ENCODE measurements at regions not wholly inside any gene's neighbourhood (a gene's known extent, or its start where the extent isn't known, plus 50 kb on each side); places are given as distances from the start of the nearest gene placed in this dataset.

DNA sequence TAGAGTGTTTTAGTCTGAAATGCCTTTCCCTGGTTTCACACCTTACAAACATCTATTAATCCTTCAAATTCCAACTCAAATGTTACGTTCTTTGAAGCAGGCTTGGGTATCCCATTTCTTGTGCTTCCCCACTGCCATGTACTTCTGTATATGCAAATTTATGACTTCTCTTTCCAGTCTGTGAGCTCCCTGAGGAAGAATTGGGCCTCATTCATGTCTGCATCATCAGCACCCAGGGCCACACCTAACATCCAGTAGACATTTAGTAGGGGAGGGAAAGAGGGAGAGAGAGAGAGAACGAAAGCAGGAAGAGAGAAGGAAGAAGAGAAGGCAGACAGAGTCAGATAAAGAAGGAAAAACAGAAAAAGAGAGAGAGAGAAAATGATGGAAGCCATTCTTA is 53.3 kb upstream of the KY start:
- Histone ChIP-seq H3K4ac (ENCODE audit: low read depth, low read length) (no peak overlapping the region), H3K56ac (ENCODE audit: low read length) (no peak overlapping the region), H3K4me2 (ENCODE audit: low read length) (no peak overlapping the region), H2BK15ac (replicated peaks; ENCODE audit: low read depth) (no peak overlapping the region), H3K18ac (ENCODE audit: low read length) (no peak overlapping the region), H3K9ac (ENCODE audit: low read length) (no peak overlapping the region), H2BK120ac (ENCODE audit: low read depth, low read length) (no peak overlapping the region), H3K4me1 (ENCODE audit: control insufficient read depth, low read depth, low read length) (no peaks in the 10 kb centered on the region), H3K4me3 (ENCODE audit: low read length) (no peak overlapping the region), H4K5ac (ENCODE audit: low read length) (no peak overlapping the region), H3K27ac (ENCODE audit: low read depth, low read length) (no peak overlapping the region), H3K23ac (ENCODE audit: low read length) (no peak overlapping the region), H4K8ac (ENCODE audit: low read depth, low read length) (no peak overlapping the region), H2AK5ac (ENCODE audit: low read length) (no peak overlapping the region), H2BK5ac (ENCODE audit: low read length) (no peak overlapping the region), H3K79me2 (ENCODE audit: control insufficient read depth, insufficient read depth, low read length) (no peaks in the 10 kb centered on the region), H3K79me1 (ENCODE audit: low read length) (no peaks in the 10 kb centered on the region), H3K36me3 (ENCODE audit: control insufficient read depth, insufficient read depth, low read length) (no peaks in the 10 kb centered on the region), H3K27me3 (ENCODE audit: insufficient read depth, low read length, poor library complexity) (no peaks in the 10 kb centered on the region)
- no CpG with 5 or more reads among the region's 2 CpGs for WGBS (ENCODE audit: extremely low coverage, insufficient coverage, low lambda C conversion rate)
- DNase-seq: no peak

- no peak overlapping the region for H3K56ac ChIP-seq (ENCODE audit: low read length)
- H3K27me3 ChIP-seq (ENCODE audit: insufficient read depth, low read length, poor library complexity): no peaks in the 10 kb centered on the region
- H3K9ac ChIP-seq (ENCODE audit: low read length): no peak overlapping the region
- H3K18ac ChIP-seq (ENCODE audit: low read length): no peak overlapping the region
- no peak overlapping the region for H3K4me2 ChIP-seq (ENCODE audit: low read length)
- no peaks in the 10 kb centered on the region for H3K4me1 ChIP-seq (ENCODE audit: control insufficient read depth, low read depth, low read length)
- no peak overlapping the region for H4K8ac ChIP-seq (ENCODE audit: low read depth, low read length)
- no peak overlapping the region for H2BK5ac ChIP-seq (ENCODE audit: low read length)
- WGBS (ENCODE audit: extremely low coverage, insufficient coverage, low lambda C conversion rate): no CpG with 5 or more reads among the region's 1 CpG
- no peak overlapping the region for H3K4me3 ChIP-seq (ENCODE audit: low read length)
- H2BK120ac ChIP-seq (ENCODE audit: low read depth, low read length): no peak overlapping the region
- no peaks in the 10 kb centered on the region for H3K79me1 ChIP-seq (ENCODE audit: low read length)
- H2BK15ac ChIP-seq (replicated peaks; ENCODE audit: low read depth): no peak overlapping the region
- no peak overlapping the region for H3K27ac ChIP-seq (ENCODE audit: low read depth, low read length)
- no peak overlapping the region for H3K4ac ChIP-seq (ENCODE audit: low read depth, low read length)
- no peak for DNase-seq
- H3K23ac ChIP-seq (ENCODE audit: low read length): no peak overlapping the region
- H3K36me3 ChIP-seq (ENCODE audit: control insufficient read depth, insufficient read depth, low read length): no peaks in the 10 kb centered on the region
- no peak overlapping the region for H2AK5ac ChIP-seq (ENCODE audit: low read length)
- H3K79me2 ChIP-seq (ENCODE audit: control insufficient read depth, insufficient read depth, low read length): no peaks in the 10 kb centered on the region
- H4K5ac ChIP-seq (ENCODE audit: low read length): no peak overlapping the region
Measured at GRCh38 chr3:134704556-134704955, 53.7 kb upstream of the KY start.

GRCh38 chr3:134707908-134708597 is 57.2 kb upstream of the KY start:
- DNase-seq: no peak
- Histone ChIP-seq H2AK5ac (ENCODE audit: low read length) (no peak overlapping the region), H4K8ac (ENCODE audit: low read depth, low read length) (no peak overlapping the region), H3K4me1 (ENCODE audit: control insufficient read depth, low read depth, low read length) (no peaks in the 10 kb centered on the region), H3K23ac (ENCODE audit: low read length) (no peak overlapping the region), H3K56ac (ENCODE audit: low read length) (no peak overlapping the region), H3K27ac (ENCODE audit: low read depth, low read length) (no peak overlapping the region), H2BK5ac (ENCODE audit: low read length) (no peak overlapping the region), H3K4me2 (ENCODE audit: low read length) (no peak overlapping the region), H2BK15ac (replicated peaks; ENCODE audit: low read depth) (no peak overlapping the region), H3K79me1 (ENCODE audit: low read length) (no peaks in the 10 kb centered on the region), H3K4me3 (ENCODE audit: low read length) (no peak overlapping the region), H3K27me3 (ENCODE audit: insufficient read depth, low read length, poor library complexity) (no peaks in the 10 kb centered on the region), H2BK120ac (ENCODE audit: low read depth, low read length) (no peak overlapping the region), H4K5ac (ENCODE audit: low read length) (no peak overlapping the region), H3K4ac (ENCODE audit: low read depth, low read length) (no peak overlapping the region), H3K9ac (ENCODE audit: low read length) (no peak overlapping the region), H3K79me2 (ENCODE audit: control insufficient read depth, insufficient read depth, low read length) (no peaks in the 10 kb centered on the region), H3K18ac (ENCODE audit: low read length) (no peak overlapping the region), H3K36me3 (ENCODE audit: control insufficient read depth, insufficient read depth, low read length) (no peaks in the 10 kb centered on the region)
- no CpG with 5 or more reads among the region's 2 CpGs for WGBS (ENCODE audit: extremely low coverage, insufficient coverage, low lambda C conversion rate)

- WGBS (ENCODE audit: extremely low coverage, insufficient coverage, low lambda C conversion rate): no CpG with 5 or more reads among the region's 2 CpGs
- Histone ChIP-seq H4K8ac (ENCODE audit: low read depth, low read length) (no peak overlapping the region), H3K27me3 (ENCODE audit: insufficient read depth, low read length, poor library complexity) (no peaks in the 10 kb centered on the region), H3K23ac (ENCODE audit: low read length) (no peak overlapping the region), H3K4me1 (ENCODE audit: control insufficient read depth, low read depth, low read length) (no peaks in the 10 kb centered on the region), H4K5ac (ENCODE audit: low read length) (no peak overlapping the region), H3K4me3 (ENCODE audit: low read length) (no peak overlapping the region), H3K79me2 (ENCODE audit: control insufficient read depth, insufficient read depth, low read length) (no peaks in the 10 kb centered on the region), H3K18ac (ENCODE audit: low read length) (no peak overlapping the region), H2AK5ac (ENCODE audit: low read length) (no peak overlapping the region), H3K79me1 (ENCODE audit: low read length) (no peaks in the 10 kb centered on the region), H2BK15ac (replicated peaks; ENCODE audit: low read depth) (no peak overlapping the region), H3K36me3 (ENCODE audit: control insufficient read depth, insufficient read depth, low read length) (no peaks in the 10 kb centered on the region), H3K27ac (ENCODE audit: low read depth, low read length) (no peak overlapping the region), H3K9ac (ENCODE audit: low read length) (no peak overlapping the region), H3K56ac (ENCODE audit: low read length) (no peak overlapping the region), H2BK5ac (ENCODE audit: low read length) (no peak overlapping the region), H2BK120ac (ENCODE audit: low read depth, low read length) (no peak overlapping the region), H3K4me2 (ENCODE audit: low read length) (no peak overlapping the region), H3K4ac (ENCODE audit: low read depth, low read length) (no peak overlapping the region)
- no peak for DNase-seq
Measured at GRCh38 chr3:134708671-134709070, 57.8 kb upstream of the KY start.

DNA sequence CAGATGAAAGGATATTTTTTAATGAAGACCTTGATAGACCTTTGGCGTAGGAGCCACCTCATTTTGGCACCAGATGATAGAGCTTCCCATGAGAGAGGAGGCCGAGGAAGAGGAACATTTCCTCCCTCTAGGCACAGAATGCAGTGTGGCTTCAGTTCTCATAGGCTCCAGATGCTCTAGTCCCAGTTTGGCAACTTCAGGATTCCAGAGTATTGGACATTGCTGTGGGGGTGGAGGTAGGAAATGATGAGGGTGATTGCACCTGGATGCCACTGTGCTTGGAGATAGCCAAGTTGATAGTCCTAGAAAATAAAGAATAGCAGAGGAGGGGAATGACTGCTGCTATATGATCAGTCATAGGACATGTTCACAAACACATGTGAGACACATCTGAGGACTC is 58.3 kb upstream of the KY start:
- no peak overlapping the region for H3K4me2 ChIP-seq (ENCODE audit: low read length)
- H3K36me3 ChIP-seq (ENCODE audit: control insufficient read depth, insufficient read depth, low read length): no peaks in the 10 kb centered on the region
- no peaks in the 10 kb centered on the region for H3K79me2 ChIP-seq (ENCODE audit: control insufficient read depth, insufficient read depth, low read length)
- H3K4ac ChIP-seq (ENCODE audit: low read depth, low read length): no peak overlapping the region
- H3K18ac ChIP-seq (ENCODE audit: low read length): no peak overlapping the region
- no peak overlapping the region for H3K27ac ChIP-seq (ENCODE audit: low read depth, low read length)
- H4K5ac ChIP-seq (ENCODE audit: low read length): no peak overlapping the region
- H2AK5ac ChIP-seq (ENCODE audit: low read length): no peak overlapping the region
- H3K9ac ChIP-seq (ENCODE audit: low read length): no peak overlapping the region
- H3K4me3 ChIP-seq (ENCODE audit: low read length): no peak overlapping the region
- H2BK15ac ChIP-seq (replicated peaks; ENCODE audit: low read depth): no peak overlapping the region
- no peak overlapping the region for H4K8ac ChIP-seq (ENCODE audit: low read depth, low read length)
- H2BK120ac ChIP-seq (ENCODE audit: low read depth, low read length): no peak overlapping the region
- no peaks in the 10 kb centered on the region for H3K79me1 ChIP-seq (ENCODE audit: low read length)
- no peak overlapping the region for H3K56ac ChIP-seq (ENCODE audit: low read length)
- no peaks in the 10 kb centered on the region for H3K4me1 ChIP-seq (ENCODE audit: control insufficient read depth, low read depth, low read length)
- H2BK5ac ChIP-seq (ENCODE audit: low read length): no peak overlapping the region
- H3K27me3 ChIP-seq (ENCODE audit: insufficient read depth, low read length, poor library complexity): no peaks in the 10 kb centered on the region
- no CpG with 5 or more reads among the region's 2 CpGs for WGBS (ENCODE audit: extremely low coverage, insufficient coverage, low lambda C conversion rate)
- DNase-seq: no peak
- H3K23ac ChIP-seq (ENCODE audit: low read length): no peak overlapping the region

Measured in mesendoderm (in vitro differentiated cells).